HG03354 (cell line): ENCODE measurements at regions not wholly inside any gene's neighbourhood (a gene's known extent, or its start where the extent isn't known, plus 50 kb on each side); places are given as distances from the start of the nearest gene placed in this dataset.

ENCODE experiments used
- ATAC-seq: cut with Tn5 transposase; IDR thresholded peaks from one replicate; pipeline ENCODE4 v1.9.1; 2021; ENCODE audit warnings: mild to moderate bottlenecking; ENCODE audit not compliant: unreplicated experiment, poor library complexity, severe bottlenecking

- ATAC-seq: no peak
Measured at GRCh38 chr4:166257891-166258290, 384.9 kb downstream of the TLL1 start.

DNA sequence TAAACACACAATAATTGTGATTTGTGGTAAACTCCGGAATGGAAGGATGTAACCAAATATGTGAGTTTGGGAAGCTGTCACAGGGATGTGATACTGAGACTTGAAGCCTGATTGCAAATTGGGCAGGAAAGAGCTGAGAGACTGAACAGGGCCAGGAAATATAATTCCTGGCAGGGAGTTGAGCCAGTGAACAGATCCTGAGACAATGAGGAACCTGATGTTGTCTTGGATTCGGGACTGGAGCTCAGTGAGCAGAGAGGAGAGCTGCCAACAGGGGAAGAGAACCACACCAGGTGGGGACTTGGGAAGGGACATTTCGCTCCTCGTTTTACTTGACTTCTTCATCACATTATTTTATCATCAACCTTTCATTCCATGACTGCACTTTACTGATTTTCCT, 386.0 kb downstream of the TLL1 start:
- no peak for ATAC-seq

- ATAC-seq: no peak
Measured at GRCh38 chr4:166274136-166274761, 401.2 kb downstream of the TLL1 start.

DNA sequence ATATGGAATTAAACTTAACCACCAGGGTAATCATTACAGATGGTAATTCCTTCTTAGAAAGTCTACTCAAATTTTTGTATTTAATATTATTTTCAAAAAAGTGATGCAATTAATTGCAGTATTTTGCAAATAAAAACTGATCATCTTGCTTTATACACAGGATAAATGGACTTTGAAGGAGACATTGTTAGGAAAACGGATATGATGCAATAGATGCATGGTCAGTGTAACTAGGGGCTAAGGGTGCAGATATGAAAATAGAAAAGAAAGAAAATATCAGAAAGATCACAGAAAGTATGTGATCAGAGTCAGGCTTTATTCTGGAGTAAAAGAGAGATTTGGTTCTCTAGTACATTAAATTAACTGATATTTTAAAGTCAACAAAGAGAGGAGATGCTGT, 401.7 kb downstream of the TLL1 start:
- ATAC-seq: no peak

- no peak for ATAC-seq
Measured at GRCh38 chr4:166277401-166277800, 404.4 kb downstream of the TLL1 start.

DNA sequence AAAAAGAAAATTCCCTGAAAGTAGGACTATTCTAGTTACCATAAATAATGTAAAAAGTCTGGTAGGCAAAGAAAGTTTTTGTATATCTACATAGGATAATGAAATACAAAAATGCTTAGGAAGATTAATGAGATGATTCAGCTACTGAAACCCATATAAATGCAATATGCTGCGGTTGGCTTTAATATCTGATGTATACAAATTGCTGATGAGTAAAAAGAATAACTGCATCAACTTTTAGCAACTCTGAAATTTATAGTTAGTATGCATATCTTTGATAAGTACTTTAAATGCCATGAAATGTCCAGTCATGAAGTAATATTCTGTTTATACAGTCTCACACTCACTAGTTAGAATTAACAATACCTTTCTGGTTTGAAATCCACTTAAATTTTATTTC, 404.8 kb downstream of the TLL1 start:
- ATAC-seq: no peak

GRCh38 chr4:166279261-166279660, 406.2 kb downstream of the TLL1 start:
- ATAC-seq: no peak

GRCh38 chr4:166280642-166281041, 407.6 kb downstream of the TLL1 start:
- no peak for ATAC-seq

DNA sequence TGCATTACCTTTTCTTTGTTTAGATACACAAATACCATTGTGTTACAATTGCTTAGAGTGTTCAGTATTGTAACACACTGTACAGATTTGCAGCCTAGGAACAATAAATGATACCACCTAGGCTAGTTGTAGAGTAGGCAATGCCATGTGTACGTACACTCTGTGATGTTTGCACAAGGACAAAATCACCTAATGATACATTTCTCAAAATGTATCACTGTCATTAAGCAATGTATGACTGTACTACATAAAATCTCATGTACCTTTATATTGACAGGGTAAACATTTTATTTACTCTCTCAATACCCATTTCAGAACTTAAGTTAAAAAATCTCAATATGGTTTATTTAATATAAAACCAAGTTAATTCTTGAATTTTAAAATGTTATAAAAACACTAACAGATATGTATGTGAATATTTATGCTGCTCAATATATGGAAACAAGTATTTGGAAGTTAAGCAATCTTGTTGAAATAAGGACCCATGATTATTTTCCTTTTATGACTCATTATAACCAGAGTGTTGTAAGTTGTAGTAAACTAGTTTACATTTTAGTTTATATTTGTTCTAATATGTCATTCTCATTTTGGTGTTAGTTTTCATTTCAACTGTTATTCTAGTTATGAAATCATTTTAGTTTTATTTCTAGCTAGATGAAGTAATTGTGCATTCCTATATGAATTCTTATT, 409.2 kb downstream of the TLL1 start:
- ATAC-seq: no peak

- no peak for ATAC-seq
Measured at GRCh38 chr4:166284221-166284620, 411.2 kb downstream of the TLL1 start.

GRCh38 chr4:166290426-166290825, 417.4 kb downstream of the TLL1 start:
- ATAC-seq: no peak

- no peak for ATAC-seq
Measured at GRCh38 chr4:166293556-166293955, 420.5 kb downstream of the TLL1 start.

- ATAC-seq: no peak
Measured at GRCh38 chr4:166301266-166301665, 428.2 kb downstream of the TLL1 start.

- ATAC-seq: no peak
Measured at GRCh38 chr4:166308647-166309046, 435.6 kb downstream of the TLL1 start.

DNA sequence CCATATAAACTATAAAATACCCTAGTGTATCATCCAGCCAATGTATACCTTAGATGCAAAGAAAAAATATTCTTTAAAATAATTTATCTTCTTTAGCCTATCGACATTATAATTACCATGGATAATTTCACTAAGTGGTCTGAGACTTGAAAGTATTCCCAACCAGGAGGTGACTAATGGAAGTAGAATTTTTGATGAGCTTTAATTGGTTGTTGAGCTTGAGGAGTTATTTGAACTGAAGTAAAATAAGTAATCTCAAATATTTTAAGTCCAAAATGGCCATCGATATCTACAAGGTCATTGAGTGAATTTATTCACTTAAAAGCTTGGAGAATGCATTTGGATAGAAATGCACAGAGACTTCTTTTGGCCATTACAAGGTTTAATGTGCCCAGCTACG, 436.2 kb downstream of the TLL1 start:
- ATAC-seq: no peak

DNA sequence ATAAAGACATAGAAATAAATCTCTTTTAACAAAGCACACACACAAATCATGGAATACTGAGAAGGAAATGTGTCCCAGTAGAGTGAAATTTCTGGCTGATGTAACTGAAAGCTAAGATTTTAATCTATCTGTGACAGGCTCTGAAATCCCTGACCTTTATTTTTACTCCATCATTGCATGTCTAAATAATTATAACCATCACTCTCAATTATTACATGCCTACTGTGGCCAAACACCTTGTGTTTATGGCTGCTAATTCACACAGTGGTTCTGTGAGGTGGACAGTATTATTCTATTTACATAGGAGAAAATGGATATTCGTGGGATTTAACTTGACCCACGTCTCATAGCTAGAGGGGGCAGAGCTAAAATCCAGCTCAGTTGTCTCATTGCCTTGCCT, 438.1 kb downstream of the TLL1 start:
- ATAC-seq: no peak

- ATAC-seq: no peak
Measured at GRCh38 chr4:166312166-166312565, 439.1 kb downstream of the TLL1 start.

- ATAC-seq: no peak
Measured at GRCh38 chr4:166314902-166315301, 441.9 kb downstream of the TLL1 start.

DNA sequence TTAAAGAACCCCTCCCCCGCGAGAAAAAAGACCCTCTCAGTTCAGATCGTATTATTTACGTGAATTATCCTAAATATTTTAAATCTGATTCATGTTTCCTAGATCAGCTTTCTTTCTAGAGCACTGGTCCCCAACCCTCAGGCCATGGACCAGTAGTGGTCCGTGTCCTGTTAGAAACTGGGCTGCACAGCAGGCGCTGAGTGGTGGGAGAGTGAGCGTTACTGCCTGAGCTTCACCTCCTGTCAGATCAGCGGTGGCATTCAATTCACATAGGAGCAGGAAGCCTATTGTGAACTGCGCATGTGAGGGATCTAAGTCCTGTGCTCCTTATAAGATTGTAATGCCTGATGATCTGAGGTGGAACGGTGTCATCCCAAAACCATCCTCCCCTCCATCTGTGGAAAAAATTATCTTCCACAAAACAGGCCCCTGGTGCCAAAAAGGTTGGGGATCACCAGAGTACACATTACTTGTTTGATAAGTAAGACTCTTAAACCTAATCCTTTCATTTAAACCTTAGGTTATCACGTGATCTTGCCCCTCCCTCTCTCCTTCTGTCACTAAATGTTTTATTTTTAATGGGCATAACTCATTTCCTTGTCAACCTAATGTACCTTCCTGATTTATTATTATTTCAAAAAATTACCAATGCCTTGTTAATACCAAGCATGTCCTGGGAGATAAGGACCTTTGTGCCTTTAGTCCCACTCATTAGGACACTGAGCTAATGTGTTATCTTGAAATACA, 442.9 kb downstream of the TLL1 start:
- ATAC-seq: no peak

GRCh38 chr4:166318810-166319525, 445.9 kb downstream of the TLL1 start:
- no peak for ATAC-seq
